Fibroblast of lung (primary cell): ENCODE measurements at regions not wholly inside any gene's neighbourhood (a gene's known extent, or its start where the extent isn't known, plus 50 kb on each side); places are given as distances from the start of the nearest gene placed in this dataset.

Experiments used
- DNase-seq, 2 donors: peaks; one replicate each; pipeline versions ENCODE4 v3.0.0 to v3.0.0-alpha.2; 2010; ENCODE audit warnings: low read depth in 2 of 2
- H2AFZ ChIP-seq: 2 replicates; pipeline ENCODE4 v1.5.1; 2012; ENCODE audit warnings: low read length, control low read depth, inconsistent platforms
- H3K27ac ChIP-seq: 2 replicates; pipeline ENCODE4 v1.5.1; 2011; ENCODE audit warnings: low read length, control low read depth; ENCODE audit not compliant: insufficient read depth
- H3K27me3 ChIP-seq: 2 replicates; pipeline ENCODE4 v1.5.1; 2011; ENCODE audit warnings: mild to moderate bottlenecking, low read length; ENCODE audit not compliant: control insufficient read depth, insufficient read depth
- H3K36me3 ChIP-seq: 2 replicates; pipeline ENCODE4 v1.5.1; 2011; ENCODE audit warnings: low read length; ENCODE audit not compliant: control insufficient read depth, insufficient read depth
- H3K4me1 ChIP-seq: 2 replicates; pipeline ENCODE4 v1.5.1; 2011; ENCODE audit warnings: low read length; ENCODE audit not compliant: control insufficient read depth, insufficient read depth; ENCODE audit errors: extremely low read depth
- H3K4me2 ChIP-seq: 2 replicates; pipeline ENCODE4 v1.5.1; 2011; ENCODE audit warnings: low read length, control low read depth; ENCODE audit not compliant: insufficient read depth; ENCODE audit errors: extremely low read depth
- H3K4me3 ChIP-seq, 4 experiments: fragments of 200-600 bp in 1 of 4; sonication (generic) in 1 of 4; replicated peaks in 1 of 4; 2 replicates each; pipeline ENCODE4 v1.5.1; 2011 to 2016; ENCODE audit warnings: low read length in 4 of 4, low read depth in 3 of 4, mild to moderate bottlenecking in 3 of 4, control low read depth in 2 of 4, inconsistent platforms in 1 of 4, mixed read lengths in 1 of 4; ENCODE audit not compliant: insufficient read depth in 1 of 4; ENCODE audit errors: control extremely low read depth in 1 of 4
- H3K79me2 ChIP-seq: 2 replicates; pipeline ENCODE4 v1.5.1; 2012; ENCODE audit warnings: mild to moderate bottlenecking, low read length, inconsistent platforms; ENCODE audit not compliant: control insufficient read depth, insufficient read depth
- H3K9ac ChIP-seq: 2 replicates; pipeline ENCODE4 v1.5.1; 2011; ENCODE audit warnings: mild to moderate bottlenecking, low read length, control low read depth; ENCODE audit not compliant: insufficient read depth
- H3K9me3 ChIP-seq: 2 replicates; pipeline ENCODE4 v1.5.1; 2012; ENCODE audit warnings: low read depth, low read length; ENCODE audit not compliant: control insufficient read depth, insufficient read depth
- H4K20me1 ChIP-seq: 2 replicates; pipeline ENCODE4 v1.5.1; 2011; ENCODE audit warnings: low read length; ENCODE audit not compliant: control insufficient read depth, insufficient read depth; ENCODE audit errors: extremely low read depth
- CTCF ChIP-seq, 2 donors: IDR thresholded peaks in 1 of 2; conservative IDR thresholded peaks in 1 of 2; 1 replicate in 1 of 2; 2 replicates in 1 of 2; pipeline ENCODE4 v1.5.1; 2011 to 2012; ENCODE audit warnings: low read length in 2 of 2, control low read depth in 1 of 2, inconsistent platforms in 1 of 2, low read depth in 1 of 2, mild to moderate bottlenecking in 1 of 2
- EZH2 ChIP-seq: IDR thresholded peaks from 2 replicates; pipeline ENCODE4 v1.5.1; 2012; ENCODE audit warnings: low read length, control low read depth, mild to moderate bottlenecking; ENCODE audit errors: missing control alignments

- no peak overlapping the region for H3K27ac ChIP-seq
Observed at GRCh38 chr5:125315306-125315705, 568.9 kb upstream of the ZNF608 start.

GRCh38 chr5:125316391-125316790, 570.0 kb upstream of the ZNF608 start:
- H3K79me2 ChIP-seq: no peaks in the 10 kb centered on the region
- no peak overlapping the region for H2AFZ ChIP-seq
- H3K9me3 ChIP-seq: no peaks in the 10 kb centered on the region
- no peak overlapping the region for H3K4me3 ChIP-seq
- no peaks in the 10 kb centered on the region for H3K36me3 ChIP-seq
- H3K4me2 ChIP-seq: no peak overlapping the region
- TF ChIP-seq CTCF (conservative IDR thresholded peaks at IDR 0.05 in 1 of 2, IDR thresholded peaks at IDR 0.05 in 1 of 2; ENCODE audit: low read depth in 1 of 2, low read length in 2 of 2) (no peak), EZH2 (no peak)
- no peak overlapping the region for H3K27ac ChIP-seq
- no peaks in the 10 kb centered on the region for H3K27me3 ChIP-seq
- H4K20me1 ChIP-seq: no peaks in the 10 kb centered on the region
- H3K4me1 ChIP-seq: peaks cover 1% of the 10 kb centered on the region
- DNase-seq: no peak
- H3K9ac ChIP-seq: no peak overlapping the region

More at GRCh38 chr5:125315306-125315705, 568.9 kb upstream of the ZNF608 start:
- no peak overlapping the region for H3K4me3 ChIP-seq
- peaks cover 4% of the 10 kb centered on the region for H3K4me1 ChIP-seq
- H3K27me3 ChIP-seq: no peaks in the 10 kb centered on the region
- no peaks in the 10 kb centered on the region for H4K20me1 ChIP-seq
- H3K9me3 ChIP-seq: no peaks in the 10 kb centered on the region
- H3K4me2 ChIP-seq: no peak overlapping the region
- TF ChIP-seq EZH2 (no peak), CTCF (conservative IDR thresholded peaks at IDR 0.05 in 1 of 2, IDR thresholded peaks at IDR 0.05 in 1 of 2; ENCODE audit: low read depth in 1 of 2, low read length in 2 of 2) (no peak)
- H3K79me2 ChIP-seq: no peaks in the 10 kb centered on the region
- no peak overlapping the region for H2AFZ ChIP-seq
- no peak for DNase-seq
- H3K36me3 ChIP-seq: no peaks in the 10 kb centered on the region
- no peak overlapping the region for H3K9ac ChIP-seq

GRCh38 chr5:125316915-125317535, 570.6 kb upstream of the ZNF608 start:
- Histone ChIP-seq H3K27me3 (no peaks in the 10 kb centered on the region), H4K20me1 (no peaks in the 10 kb centered on the region), H3K79me2 (no peaks in the 10 kb centered on the region), H3K27ac (no peak overlapping the region), H3K9ac (no peak overlapping the region), H3K4me1 (no peaks in the 10 kb centered on the region), H3K4me2 (no peak overlapping the region), H3K9me3 (no peaks in the 10 kb centered on the region), H3K36me3 (no peaks in the 10 kb centered on the region), H2AFZ (no peak overlapping the region), H3K4me3 (no peak overlapping the region)
- no peak for DNase-seq
- TF ChIP-seq EZH2 (no peak), CTCF (conservative IDR thresholded peaks at IDR 0.05 in 1 of 2, IDR thresholded peaks at IDR 0.05 in 1 of 2; ENCODE audit: low read depth in 1 of 2, low read length in 2 of 2) (no peak)
